B cell (primary cell): ENCODE measurements at regions not wholly inside any gene's neighbourhood (a gene's known extent, or its start where the extent isn't known, plus 50 kb on each side); places are given as distances from the start of the nearest gene placed in this dataset.

Experiments used
- CTCF ChIP-seq: fragments of 200-600 bp; IDR thresholded peaks from one replicate; pipeline ENCODE4 v1.8.0; 2022; ENCODE audit warnings: antibody characterized with exemption, mild to moderate bottlenecking
- EZH2 ChIP-seq: IDR thresholded peaks from 2 replicates; pipeline ENCODE4 v1.6.1; 2012; ENCODE audit warnings: borderline replicate concordance, low read depth, mild to moderate bottlenecking, moderate library complexity, low read length; ENCODE audit not compliant: insufficient read depth, poor library complexity, severe bottlenecking

DNA sequence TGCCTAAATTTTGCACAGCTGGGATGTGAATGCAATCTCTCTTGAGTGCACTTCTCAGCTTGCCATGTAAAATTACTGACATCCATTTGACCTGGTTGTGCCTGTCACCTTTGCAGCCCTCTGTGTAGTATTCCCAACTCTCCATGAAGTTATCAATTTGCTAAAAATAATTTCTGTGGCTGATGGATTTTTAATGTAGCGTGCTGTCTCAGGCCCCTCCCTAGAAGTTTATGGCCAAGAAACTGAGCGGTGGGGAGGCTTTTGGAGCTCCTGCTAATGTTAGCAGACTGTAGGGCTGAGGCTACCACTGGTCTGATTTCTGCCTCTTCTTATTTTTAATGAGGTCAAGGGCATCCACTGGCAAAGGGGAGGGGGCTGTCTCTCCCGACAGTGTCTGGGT lies 577.0 kb upstream of the DPP6 start:
- no peak for TF ChIP-seq CTCF
- no peak for TF ChIP-seq EZH2
